Caco-2 (cell line): ENCODE measurements at regions not wholly inside any gene's neighbourhood (a gene's known extent, or its start where the extent isn't known, plus 50 kb on each side); places are given as distances from the start of the nearest gene placed in this dataset.

Experiments
- BruUV-seq: library from RNA; stranded (reverse); fragments of 400-500 nt; replicated peaks from 2 replicates; lab custom pipeline; 2021; lab: Mats Ljungman, UMichigan
- CTCF ChIA-PET: fragments of 300-600 bp; sonication (Branson Sonifier 250); formaldehyde crosslinking; loops from one replicate; lab custom pipeline; 2022; ENCODE audit warnings: antibody characterized with exemption; lab: Charles Lee
- POLR2A ChIA-PET: fragments of 300-600 bp; sonication (Branson Sonifier 250); formaldehyde crosslinking; loops from one replicate; lab custom pipeline; 2022; ENCODE audit warnings: antibody characterized with exemption; lab: Charles Lee
- DNase-seq, 2 experiments: peaks; one replicate each; pipeline versions ENCODE4 v3.0.0 to v3.0.0-alpha.2; 2020 to 2022
- H3K27me3 ChIP-seq: replicated peaks from 2 replicates; pipeline ENCODE4 v1.6.0; 2011; ENCODE audit warnings: low read length; ENCODE audit not compliant: control insufficient read depth, insufficient read depth
- H3K36me3 ChIP-seq: 2 replicates; pipeline ENCODE4 v1.5.1; 2011; ENCODE audit warnings: low read length; ENCODE audit not compliant: control insufficient read depth, insufficient read depth
- H3K4me1 ChIP-seq: fragments of 250-450 bp; sonication (Bioruptor Pico); 2 replicates; pipeline ENCODE4 v1.5.1; 2020; ENCODE audit warnings: mild to moderate bottlenecking
- H3K4me3 ChIP-seq: 2 replicates; pipeline ENCODE4 v1.5.1; 2011; ENCODE audit warnings: low read depth, mild to moderate bottlenecking, control low read depth, low read length
- H3K9me3 ChIP-seq: fragments of 250-450 bp; sonication (Bioruptor Pico); 2 replicates; pipeline ENCODE4 v1.5.1; 2020; ENCODE audit warnings: mild to moderate bottlenecking, moderate library complexity
- H3K27ac Mint-ChIP-seq: one replicate; pipeline ENCODE4 v1.8.0; 2022; ENCODE audit warnings: mixed read lengths; ENCODE audit not compliant: unreplicated experiment
- H3K27me3 Mint-ChIP-seq: one replicate; pipeline ENCODE4 v1.8.0; 2022; ENCODE audit warnings: mixed read lengths; ENCODE audit not compliant: insufficient read depth, unreplicated experiment
- H3K36me3 Mint-ChIP-seq: one replicate; pipeline ENCODE4 v1.8.0; 2022; ENCODE audit warnings: mild to moderate bottlenecking, mixed read lengths; ENCODE audit not compliant: insufficient read depth, unreplicated experiment
- H3K4me1 Mint-ChIP-seq: one replicate; pipeline ENCODE4 v1.8.0; 2022; ENCODE audit warnings: low read depth, mixed read lengths; ENCODE audit not compliant: unreplicated experiment
- H3K4me3 Mint-ChIP-seq: one replicate; pipeline ENCODE4 v1.8.0; 2022; ENCODE audit warnings: mild to moderate bottlenecking, moderate library complexity, mixed read lengths; ENCODE audit not compliant: unreplicated experiment
- H3K9me3 Mint-ChIP-seq: one replicate; pipeline ENCODE4 v1.8.0; 2022; ENCODE audit warnings: mixed read lengths; ENCODE audit not compliant: unreplicated experiment
- CTCF ChIP-seq, 2 experiments: fragments of 200-600 bp in 1 of 2; IDR thresholded peaks; 1 replicate in 1 of 2; 2 replicates in 1 of 2; pipeline versions ENCODE4 v1.5.1 to v1.8.0; 2011 to 2022; ENCODE audit warnings: antibody characterized with exemption in 1 of 2, control low read depth in 1 of 2, inconsistent platforms in 1 of 2, low read depth in 1 of 2, low read length in 1 of 2, mild to moderate bottlenecking in 1 of 2, moderate library complexity in 1 of 2; ENCODE audit not compliant: insufficient read depth in 1 of 2, severe bottlenecking in 1 of 2, unreplicated experiment in 1 of 2
- intact Hi-C: fragments of 100-400 bp; cut with micrococcal nuclease; formaldehyde crosslinking; loops from one replicate; pipeline ENCODE4 v1.10.0; 2022; ENCODE audit not compliant: unreplicated experiment

GRCh38 chr16:87195161-87195560, 122.0 kb downstream of the C16orf95 start:
- H3K9me3 ChIP-seq: peaks cover 7% of the 10 kb centered on the region; the same call in 1 of the 2 replicates
- ChIA-PET CTCF (no interaction called here), POLR2A (no interaction called here)
- H3K9me3 Mint-ChIP-seq: no peaks in the 10 kb centered on the region
- no peak for DNase-seq
- peaks cover 7% of the 10 kb centered on the region for H3K27me3 Mint-ChIP-seq
- no TSS peak for BruUV-seq
- no peaks in the 10 kb centered on the region for H3K36me3 ChIP-seq
- no peaks in the 10 kb centered on the region for H3K27me3 ChIP-seq
- H3K4me1 ChIP-seq: no peaks in the 10 kb centered on the region
- intact Hi-C loops: no loop called here
- no peak for TF ChIP-seq CTCF (IDR thresholded peaks at IDR 0.05; ENCODE audit: insufficient read depth in 1 of 2, low read depth in 1 of 2, low read length in 1 of 2, severe bottlenecking in 1 of 2, unreplicated experiment in 1 of 2)
- H3K4me3 Mint-ChIP-seq: no peak overlapping the region
- H3K4me1 Mint-ChIP-seq: no peaks in the 10 kb centered on the region
- H3K4me3 ChIP-seq: no peak overlapping the region
- H3K36me3 Mint-ChIP-seq: no peaks in the 10 kb centered on the region
- no peak overlapping the region for H3K27ac Mint-ChIP-seq

- no peak overlapping the region for H3K4me3 Mint-ChIP-seq
- no peaks in the 10 kb centered on the region for H3K9me3 ChIP-seq
- ChIA-PET CTCF (interaction anchor here (0.6 kb wide), 1 partner anchor 158 kb away, joined by 4 read pairs; no protein-coding TSS in a partner anchor), POLR2A (no interaction called here)
- no peaks in the 10 kb centered on the region for H3K4me1 Mint-ChIP-seq
- no peaks in the 10 kb centered on the region for H3K9me3 Mint-ChIP-seq
- H3K36me3 Mint-ChIP-seq: no peaks in the 10 kb centered on the region
- intact Hi-C loops: no loop called here
- H3K4me1 ChIP-seq: no peaks in the 10 kb centered on the region
- peaks cover 7% of the 10 kb centered on the region for H3K27me3 Mint-ChIP-seq
- BruUV-seq: no TSS peak
- H3K27ac Mint-ChIP-seq: no peak overlapping the region
- no peaks in the 10 kb centered on the region for H3K27me3 ChIP-seq
- no peak overlapping the region for H3K4me3 ChIP-seq
- no peak for DNase-seq
- H3K36me3 ChIP-seq: no peaks in the 10 kb centered on the region
- TF ChIP-seq CTCF (IDR thresholded peaks at IDR 0.05; ENCODE audit: insufficient read depth in 1 of 2, low read depth in 1 of 2, low read length in 1 of 2, severe bottlenecking in 1 of 2, unreplicated experiment in 1 of 2): no peak
Measured at GRCh38 chr16:87196231-87196630, 121.0 kb downstream of the C16orf95 start.

GRCh38 chr16:87196661-87197060, 120.5 kb downstream of the C16orf95 start:
- Histone ChIP-seq H3K27me3 (no peaks in the 10 kb centered on the region), H3K4me3 (no peak overlapping the region), H3K36me3 (no peaks in the 10 kb centered on the region), H3K9me3 (no peaks in the 10 kb centered on the region), H3K4me1 (no peaks in the 10 kb centered on the region)
- H3K36me3 Mint-ChIP-seq: no peaks in the 10 kb centered on the region
- no TSS peak for BruUV-seq
- no peaks in the 10 kb centered on the region for H3K9me3 Mint-ChIP-seq
- no peak overlapping the region for H3K27ac Mint-ChIP-seq
- H3K27me3 Mint-ChIP-seq: peaks cover 7% of the 10 kb centered on the region
- DNase-seq: no peak
- H3K4me3 Mint-ChIP-seq: no peak overlapping the region
- ChIA-PET CTCF (interaction anchor here (0.6 kb wide), 1 partner anchor 158 kb away, joined by 4 read pairs; no protein-coding TSS in a partner anchor), POLR2A (no interaction called here)
- intact Hi-C loops: no loop called here
- H3K4me1 Mint-ChIP-seq: no peaks in the 10 kb centered on the region
- TF ChIP-seq CTCF (IDR thresholded peaks at IDR 0.05; ENCODE audit: insufficient read depth in 1 of 2, low read depth in 1 of 2, low read length in 1 of 2, severe bottlenecking in 1 of 2, unreplicated experiment in 1 of 2): no peak
